K562 (cell line): ENCODE measurements at regions not wholly inside any gene's neighbourhood (a gene's known extent, or its start where the extent isn't known, plus 50 kb on each side); places are given as distances from the start of the nearest gene placed in this dataset.

Experiments
- DMBX1 ChIP-seq: fragments of 250-450 bp; sonication (Bioruptor Pico); IDR thresholded peaks from 2 replicates; pipeline ENCODE4 v1.8.0; 2022; ENCODE audit warnings: inconsistent platforms, mild to moderate bottlenecking, moderate library complexity, borderline replicate concordance
- GMEB1 ChIP-seq: fragments of 250-450 bp; sonication (Bioruptor Pico); IDR thresholded peaks from 2 replicates; pipeline ENCODE4 v1.4.0; 2020; ENCODE audit warnings: mild to moderate bottlenecking
- MECOM ChIP-seq: fragments of 250-450 bp; sonication (Bioruptor Pico); IDR thresholded peaks from 2 replicates; pipeline ENCODE4 v1.8.0; 2022; ENCODE audit warnings: inconsistent platforms
- MEF2D ChIP-seq: conservative IDR thresholded peaks from 2 replicates; pipeline ENCODE4 v1.6.1; 2016; ENCODE audit warnings: low read depth, missing genetic modification characterization, missing compliant biosample characterization
- NR2C1 ChIP-seq, 2 experiments: fragments of 450-650 bp; IDR thresholded peaks; 2 replicates each; pipeline ENCODE4 v1.6.1; 2017; ENCODE audit warnings: mild to moderate bottlenecking in 2 of 2, antibody characterized with exemption in 1 of 2, inconsistent platforms in 1 of 2, missing compliant biosample characterization in 1 of 2, missing genetic modification characterization in 1 of 2
- REST ChIP-seq, 2 experiments: fragments of 450-650 bp; formaldehyde crosslinking in 1 of 2; IDR thresholded peaks; 2 replicates each; pipeline versions ENCODE4 v1.4.0 to v1.6.1; 2014 to 2020; ENCODE audit warnings: mild to moderate bottlenecking in 2 of 2, borderline replicate concordance in 1 of 2, low read depth in 1 of 2

GRCh38 chr10:21184984-21185383 is 287.9 kb upstream of the NEBL start (continued):
- TF ChIP-seq REST (IDR thresholded peaks at IDR 0.05; ENCODE audit: borderline replicate concordance) (no peak), REST (CRISPR knock-in tag; IDR thresholded peaks at IDR 0.05; ENCODE audit: low read depth) (0 out of 2 replicates have a peak, but pooled peaks have one; percentile 25), MECOM (CRISPR knock-in tag) (peak; percentile 10; the same call in 1 of the 2 replicates), NR2C1 (IDR thresholded peaks at IDR 0.05) (no peak), NR2C1 (tag; IDR thresholded peaks at IDR 0.05) (peak; percentile 65), DMBX1 (CRISPR knock-in tag) (peak; percentile 78; the same call in 1 of the 2 replicates), MEF2D (tag) (0 out of 2 replicates have a peak, but pooled peaks have one; percentile 50), GMEB1 (CRISPR knock-in tag) (no peak)
